GM12891 (cell line): ENCODE measurements at regions not wholly inside any gene's neighbourhood (a gene's known extent, or its start where the extent isn't known, plus 50 kb on each side); places are given as distances from the start of the nearest gene placed in this dataset.

Source experiments
- POLR2A ChIP-seq: IDR thresholded peaks from 2 replicates; pipeline ENCODE4 v1.6.1; 2011; ENCODE audit warnings: low read depth, low read length, control low read depth
- POLR2AphosphoS5 ChIP-seq: IDR thresholded peaks from 2 replicates; pipeline ENCODE4 v1.6.1; 2011; ENCODE audit warnings: low read depth, low read length, control low read depth
- TAF1 ChIP-seq: IDR thresholded peaks from 2 replicates; pipeline ENCODE4 v1.6.1; 2011; ENCODE audit warnings: low read depth, low read length, control low read depth

DNA sequence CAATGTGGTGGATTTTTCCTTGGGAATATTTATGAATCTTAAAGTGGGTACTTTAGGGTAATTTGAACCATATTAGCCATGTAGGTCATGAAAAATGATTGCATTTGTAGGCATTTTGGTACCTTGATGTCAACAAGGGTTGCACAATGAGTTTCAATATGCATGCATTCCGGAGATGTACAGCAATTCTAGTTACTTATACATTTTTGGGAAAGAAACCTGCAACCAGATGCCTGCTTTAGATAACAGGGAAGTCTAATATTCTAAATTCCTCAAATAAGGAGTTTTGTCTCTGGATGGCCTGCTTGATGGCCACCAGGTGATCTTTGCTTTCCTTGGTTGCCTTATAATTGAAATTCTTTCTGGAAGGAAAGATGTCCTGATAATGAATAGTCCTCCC, 240.5 kb upstream of the SETMAR start:
- TF ChIP-seq POLR2AphosphoS5: no peak
- TF ChIP-seq TAF1: no peak
- TF ChIP-seq POLR2A: no peak
